SK-N-SH (cell line): ENCODE measurements at regions not wholly inside any gene's neighbourhood (a gene's known extent, or its start where the extent isn't known, plus 50 kb on each side); places are given as distances from the start of the nearest gene placed in this dataset.

Experiments used
- CTCF ChIA-PET: fragments of 300-600, 350-600 bp; formaldehyde crosslinking; extraction: SDS; loops from one replicate; lab custom pipeline; 2021; lab: Yijun Ruan, JAX
- POLR2A ChIA-PET: fragments of 350-600 bp; sonication (Branson Sonifier 250); formaldehyde crosslinking; extraction: SDS; loops from one replicate; lab custom pipeline; 2020; ENCODE audit warnings: antibody characterized with exemption, inconsistent platforms; lab: Yijun Ruan, JAX
- DNase-seq: peaks from one replicate; pipeline ENCODE4 v3.0.0; 2012
- H2AFZ ChIP-seq: fragments of 200-600 bp; sonication (generic); 2 replicates; pipeline ENCODE4 v1.8.1; 2016; ENCODE audit warnings: antibody characterized with exemption, mild to moderate bottlenecking, low read depth
- H3F3A ChIP-seq: fragments of 200-600 bp; sonication (generic); replicated peaks from 2 replicates; pipeline ENCODE3; 2016; ENCODE audit warnings: antibody characterized with exemption, mild to moderate bottlenecking; ENCODE audit not compliant: insufficient read depth
- H3K27ac ChIP-seq, 2 experiments: fragments of 200-500 bp in 1 of 2; fragments of 200-600 bp in 1 of 2; sonication (Bioruptor generic) in 1 of 2; sonication (generic), shearing (Covaris generic) in 1 of 2; 2 replicates each; pipeline versions ENCODE4 v1.5.1 to v1.6.1; 2014 to 2016; ENCODE audit warnings: low read depth in 2 of 2, inconsistent platforms in 1 of 2, low read length in 1 of 2, mild to moderate bottlenecking in 1 of 2, mixed read lengths in 1 of 2
- H3K27me3 ChIP-seq: fragments of 200-600 bp; sonication (generic), shearing (Covaris generic); 2 replicates; pipeline ENCODE4 v1.6.1; 2016; ENCODE audit warnings: mixed run types; ENCODE audit not compliant: insufficient read depth
- H3K36me3 ChIP-seq, 2 experiments: fragments of 200-500 bp in 1 of 2; fragments of 200-600 bp in 1 of 2; sonication (Bioruptor generic) in 1 of 2; sonication (generic) in 1 of 2; replicated peaks in 1 of 2; 2 replicates each; pipeline versions ENCODE3 to v1.5.1; 2014 to 2016; ENCODE audit warnings: low read length in 1 of 2, mild to moderate bottlenecking in 1 of 2; ENCODE audit not compliant: insufficient read depth in 2 of 2, control insufficient read depth in 1 of 2
- H3K4me1 ChIP-seq, 2 experiments: fragments of 200-500 bp in 1 of 2; fragments of 200-600 bp in 1 of 2; sonication (Bioruptor generic) in 1 of 2; sonication (generic), shearing (Covaris generic) in 1 of 2; 2 replicates each; pipeline versions ENCODE4 v1.5.1 to v1.6.1; 2014 to 2016; ENCODE audit warnings: low read depth in 1 of 2, low read length in 1 of 2, mixed run types in 1 of 2; ENCODE audit not compliant: insufficient read depth in 2 of 2, control insufficient read depth in 1 of 2
- H3K4me2 ChIP-seq: fragments of 200-600 bp; sonication (generic), shearing (Covaris generic); 2 replicates; pipeline ENCODE4 v1.6.1; 2017; ENCODE audit warnings: mixed run types
- H3K4me3 ChIP-seq, 2 experiments: fragments of 200-500 bp in 1 of 2; fragments of 200-600 bp in 1 of 2; sonication (Bioruptor generic) in 1 of 2; sonication (generic), shearing (Covaris generic) in 1 of 2; 2 replicates each; pipeline versions ENCODE4 v1.5.1 to v1.8.1; 2014 to 2016; ENCODE audit warnings: low read depth in 2 of 2, inconsistent platforms in 1 of 2, low read length in 1 of 2, mild to moderate bottlenecking in 1 of 2, mixed read lengths in 1 of 2, moderate library complexity in 1 of 2
- H3K79me2 ChIP-seq: fragments of 200-600 bp; sonication (generic); 2 replicates; pipeline ENCODE4 v1.8.1; 2017; ENCODE audit warnings: mild to moderate bottlenecking; ENCODE audit not compliant: insufficient read depth
- H3K9ac ChIP-seq: fragments of 200-600 bp; sonication (generic); 2 replicates; pipeline ENCODE4 v1.6.1; 2017; ENCODE audit warnings: mixed run types
- H3K9me2 ChIP-seq: fragments of 200-600 bp; sonication (generic); 2 replicates; pipeline ENCODE4 v1.6.1; 2017; ENCODE audit warnings: mixed run types
- H3K9me3 ChIP-seq: fragments of 200-600 bp; sonication (generic); 2 replicates; pipeline ENCODE4 v1.6.1; 2017; ENCODE audit warnings: mixed run types, mild to moderate bottlenecking, moderate library complexity
- H4K20me1 ChIP-seq: fragments of 200-600 bp; sonication (generic); 2 replicates; pipeline ENCODE4 v1.6.1; 2017; ENCODE audit warnings: mild to moderate bottlenecking, mixed run types; ENCODE audit not compliant: insufficient read depth
- CTCF ChIP-seq: fragments of 200-600 bp; sonication (generic); IDR thresholded peaks from 2 replicates; pipeline ENCODE4 v1.6.1; 2017; ENCODE audit warnings: antibody characterized with exemption, mild to moderate bottlenecking, moderate library complexity
- FOXJ3 ChIP-seq: sonication (generic); formaldehyde crosslinking; IDR thresholded peaks from 2 replicates; pipeline ENCODE4 v1.5.1; 2020; ENCODE audit warnings: mild to moderate bottlenecking, missing genetic modification reagents
- GABPA ChIP-seq: IDR thresholded peaks from 2 replicates; pipeline ENCODE4 v1.4.0; 2012; ENCODE audit warnings: low read depth, mild to moderate bottlenecking
- GATA2 ChIP-seq: sonication (generic); formaldehyde crosslinking; IDR thresholded peaks from 2 replicates; pipeline ENCODE4 v1.5.0; 2020; ENCODE audit warnings: mild to moderate bottlenecking, missing genetic modification reagents
- RAD21 ChIP-seq: IDR thresholded peaks from 2 replicates; pipeline ENCODE4 v1.6.1; 2012; ENCODE audit warnings: mild to moderate bottlenecking, low read length
- REST ChIP-seq: IDR thresholded peaks from 2 replicates; pipeline ENCODE4 v1.6.1; 2012; ENCODE audit warnings: mild to moderate bottlenecking, low read depth, low read length, moderate library complexity
- RFX5 ChIP-seq: IDR thresholded peaks from 2 replicates; pipeline ENCODE4 v1.6.1; 2012; ENCODE audit warnings: mild to moderate bottlenecking, improper control_type of control experiment, low read length
- SMC3 ChIP-seq: IDR thresholded peaks from 2 replicates; pipeline ENCODE4 v1.6.1; 2012; ENCODE audit warnings: low read depth, low read length, improper control_type of control experiment
- TEAD4 ChIP-seq: IDR thresholded peaks from 2 replicates; pipeline ENCODE4 v1.4.0; 2012; ENCODE audit warnings: mild to moderate bottlenecking, borderline replicate concordance; ENCODE audit not compliant: insufficient read depth
- USF2 ChIP-seq: fragments of 150-350 bp; IDR thresholded peaks from 2 replicates; pipeline ENCODE4 v1.6.1; 2017; ENCODE audit warnings: antibody characterized with exemption, low read length, low read depth, borderline replicate concordance
- ZBTB33 ChIP-seq: IDR thresholded peaks from 2 replicates; pipeline ENCODE4 v1.4.0; 2012; ENCODE audit warnings: low read depth, borderline replicate concordance
- WGBS: methylation state at CpG from one replicate; pipeline ENCODE4 v1.1.6; 2017; ENCODE audit warnings: low lambda C conversion rate; 5-methylcytosine and 5-hydroxymethylcytosine counted together

GRCh38 chr1:199112365-199112764 is 473.5 kb downstream of the PTPRC start:
- Histone ChIP-seq H3K79me2 (no peaks in the 10 kb centered on the region), H3K27me3 (no peaks in the 10 kb centered on the region), H3K9ac (no peak overlapping the region), H3K9me3 (0 out of 2 replicates have a peak, but pooled peaks cover 5% of the 10 kb centered on the region), H3K4me2 (no peak overlapping the region), H3K4me3 (no peak overlapping the region), H3K9me2 (no peaks in the 10 kb centered on the region), H3K4me1 (no peaks in the 10 kb centered on the region), H2AFZ (no peak overlapping the region), H3K27ac (no peak overlapping the region), H4K20me1 (no peaks in the 10 kb centered on the region)
- ChIA-PET CTCF (interaction anchor here (1.0 to 2.1 kb wide), 16 partner anchors 9 to 389 kb away, joined by 3 to 13 read pairs (median 5); no protein-coding TSS in a partner anchor), POLR2A (no interaction called here)
- no peak for DNase-seq
- TF ChIP-seq GABPA (no peak), RFX5 (no peak), USF2 (no peak), REST (no peak), ZBTB33 (no peak), FOXJ3 (CRISPR knock-in tag) (no peak), TEAD4 (no peak), GATA2 (CRISPR knock-in tag) (no peak)
- TF ChIP-seq, all 33 proteins: peak for 0
- Histone ChIP-seq H3F3A (no peaks in the 10 kb centered on the region), H3K36me3 (no peaks in the 10 kb centered on the region)

GRCh38 chr1:199113265-199113869 is 474.5 kb downstream of the PTPRC start:
- peak; percentile 4 for DNase-seq
- no peak overlapping the region for H3K4me3 ChIP-seq
- H3K4me1 ChIP-seq, result no peaks in the 10 kb centered on the region
- H3K36me3 ChIP-seq, result no peaks in the 10 kb centered on the region
- ChIA-PET CTCF (interaction anchor here (0.5 to 2.1 kb wide), 32 partner anchors 10 to 435 kb away, joined by 3 to 13 read pairs (median 4); no protein-coding TSS in a partner anchor), POLR2A (no interaction called here)
- H3F3A ChIP-seq, result no peaks in the 10 kb centered on the region
- no peaks in the 10 kb centered on the region for H3K27me3 ChIP-seq
- TF ChIP-seq RAD21 (peak; percentile 84), SMC3 (peak; percentile 81), CTCF (peak; percentile 72), GATA2 (CRISPR knock-in tag) (no peak)
- 0 out of 2 replicates have a peak, but pooled peaks cover 5% of the 10 kb centered on the region for H3K9me3 ChIP-seq
- no peak overlapping the region for H3K4me2 ChIP-seq
- H3K79me2 ChIP-seq, result no peaks in the 10 kb centered on the region
- 78% methylated on average over 2 of the region's 2 CpGs for WGBS
- H3K9me2 ChIP-seq, result no peaks in the 10 kb centered on the region
- no peak overlapping the region for H3K9ac ChIP-seq
- no peak overlapping the region for H3K27ac ChIP-seq
- H4K20me1 ChIP-seq, result no peaks in the 10 kb centered on the region
- H2AFZ ChIP-seq, result no peak overlapping the region
